GM12873 (cell line): ENCODE measurements at regions not wholly inside any gene's neighbourhood (a gene's known extent, or its start where the extent isn't known, plus 50 kb on each side); places are given as distances from the start of the nearest gene placed in this dataset.

Source experiments
- CTCF ChIP-seq: IDR thresholded peaks from 2 replicates; pipeline ENCODE4 v1.5.1; 2012; ENCODE audit warnings: low read depth, mild to moderate bottlenecking, moderate library complexity, low read length, control low read depth; ENCODE audit not compliant: insufficient read depth; ENCODE audit errors: missing control alignments

- no peak for TF ChIP-seq CTCF
Measured at GRCh38 chr5:102668220-102668932, 86.7 kb upstream of the PAM start.

- peak; percentile 53 for TF ChIP-seq CTCF
Measured at GRCh38 chr5:102670224-102670836, 84.8 kb upstream of the PAM start.

- no peak for TF ChIP-seq CTCF
Measured at GRCh38 chr5:102678267-102679058, 76.6 kb upstream of the PAM start.

GRCh38 chr5:102681403-102681983 is 73.6 kb upstream of the PAM start:
- peak; percentile 84 for TF ChIP-seq CTCF

GRCh38 chr5:102682101-102682647 is 72.9 kb upstream of the PAM start:
- TF ChIP-seq CTCF, result no peak

- no peak for TF ChIP-seq CTCF
Measured at GRCh38 chr5:102690910-102691309, 64.2 kb upstream of the PAM start.

GRCh38 chr5:102691434-102691833 is 63.7 kb upstream of the PAM start:
- no peak for TF ChIP-seq CTCF
